NB4 (cell line): ENCODE measurements at regions not wholly inside any gene's neighbourhood (a gene's known extent, or its start where the extent isn't known, plus 50 kb on each side); places are given as distances from the start of the nearest gene placed in this dataset.
"Not testable (repeated sequence)": the region's sequence is repeated elsewhere in the genome, so short reads cannot be mapped to it uniquely, and the experiment has no call there.

Source experiments
- DNase-seq: peaks from one replicate; pipeline ENCODE4 v3.0.0; 2010; ENCODE audit warnings: low read depth
- H3K4me3 ChIP-seq: one replicate; pipeline ENCODE4 v1.5.1; 2011; ENCODE audit warnings: mild to moderate bottlenecking, low read depth, low read length, moderate library complexity
- CTCF ChIP-seq: IDR thresholded peaks from one replicate; pipeline ENCODE4 v1.5.1; 2012; ENCODE audit warnings: low read depth, low read length
- MAX ChIP-seq: IDR thresholded peaks from 2 replicates; pipeline ENCODE4 v1.6.1; 2011; ENCODE audit warnings: low read depth, low read length
- MYC ChIP-seq: IDR thresholded peaks from 2 replicates; pipeline ENCODE4 v1.6.1; 2011; ENCODE audit warnings: low read depth, low read length
- POLR2A ChIP-seq: IDR thresholded peaks from 2 replicates; pipeline ENCODE4 v1.6.1; 2011; ENCODE audit warnings: mild to moderate bottlenecking; ENCODE audit not compliant: insufficient read length; ENCODE audit errors: extremely low read depth

GRCh38 chr1:172793823-172794222 lies 134.9 kb downstream of the FASLG start:
- DNase-seq, result no peak
- TF ChIP-seq CTCF (no peak), POLR2A (no peak), MYC (no peak), MAX (no peak)
- H3K4me3 ChIP-seq, result no peak overlapping the region

GRCh38 chr1:172795741-172796140 lies 136.8 kb downstream of the FASLG start:
- H3K4me3 ChIP-seq, result no peak overlapping the region
- TF ChIP-seq MAX (no peak), MYC (no peak), CTCF (no peak), POLR2A (no peak)
- DNase-seq, result no peak

- peak; percentile 78 for DNase-seq
- H3K4me3 ChIP-seq, result not testable (repeated sequence)
Observed at GRCh38 chr1:172799804-172800203, 140.9 kb downstream of the FASLG start.

GRCh38 chr1:172801771-172802322 lies 142.9 kb downstream of the FASLG start:
- TF ChIP-seq MYC, result no peak
- no peak for TF ChIP-seq MAX
- TF ChIP-seq POLR2A, result no peak
- no peak for TF ChIP-seq CTCF

GRCh38 chr1:172809750-172810149 lies 150.8 kb downstream of the FASLG start:
- DNase-seq, result peak; percentile 16
- H3K4me3 ChIP-seq, result no peak overlapping the region
- TF ChIP-seq POLR2A, result no peak
- TF ChIP-seq MAX, result no peak
- no peak for TF ChIP-seq MYC
- no peak for TF ChIP-seq CTCF

More at GRCh38 chr1:172801771-172802322, 142.9 kb downstream of the FASLG start:
- DNase-seq, result peak; percentile 45
- H3K4me3 ChIP-seq, result no peak overlapping the region

GRCh38 chr1:172810480-172811175 lies 151.7 kb downstream of the FASLG start:
- H3K4me3 ChIP-seq, result no peak overlapping the region
- no peak for TF ChIP-seq CTCF
- TF ChIP-seq POLR2A, result no peak
- no peak for TF ChIP-seq MAX
- no peak for TF ChIP-seq MYC
- DNase-seq, result no peak
